H9 (cell line): ENCODE measurements at regions not wholly inside any gene's neighbourhood (a gene's known extent, or its start where the extent isn't known, plus 50 kb on each side); places are given as distances from the start of the nearest gene placed in this dataset.

Experiments used
- DNase-seq: peaks from one replicate; pipeline ENCODE4 v3.0.0-alpha.2; 2017
- H2AFZ ChIP-seq: one replicate; pipeline ENCODE4 v1.6.1; 2013; ENCODE audit warnings: mild to moderate bottlenecking, low read length, control low read depth, moderate library complexity
- H2AK5ac ChIP-seq: 2 replicates; pipeline ENCODE4 v1.6.1; 2013; ENCODE audit warnings: low read length, control low read depth, mixed read lengths; ENCODE audit not compliant: insufficient read length
- H2BK120ac ChIP-seq: one replicate; pipeline ENCODE4 v1.6.1; 2013; ENCODE audit warnings: low read depth, mild to moderate bottlenecking, low read length, control low read depth, inconsistent platforms; ENCODE audit not compliant: poor library complexity, severe bottlenecking
- H2BK12ac ChIP-seq: 2 replicates; pipeline ENCODE4 v1.6.1; 2013; ENCODE audit warnings: low read length, control low read depth, mixed read lengths, low read depth; ENCODE audit not compliant: insufficient read length
- H2BK15ac ChIP-seq: 2 replicates; pipeline ENCODE4 v1.6.1; 2013; ENCODE audit warnings: low read depth, low read length, control low read depth
- H2BK20ac ChIP-seq: one replicate; pipeline ENCODE4 v1.6.1; 2013; ENCODE audit warnings: low read depth, mild to moderate bottlenecking, low read length, control low read depth, inconsistent platforms; ENCODE audit not compliant: poor library complexity, severe bottlenecking
- H2BK5ac ChIP-seq: 2 replicates; pipeline ENCODE4 v1.6.1; 2013; ENCODE audit warnings: low read length, control low read depth, mixed read lengths; ENCODE audit not compliant: insufficient read length
- H3K14ac ChIP-seq: 2 replicates; pipeline ENCODE4 v1.6.1; 2013; ENCODE audit warnings: low read length, control low read depth; ENCODE audit not compliant: insufficient read depth
- H3K18ac ChIP-seq: 2 replicates; pipeline ENCODE4 v1.6.1; 2013; ENCODE audit warnings: low read depth, mild to moderate bottlenecking, mixed read lengths, low read length, control low read depth; ENCODE audit not compliant: insufficient read length
- H3K23ac ChIP-seq: 2 replicates; pipeline ENCODE4 v1.6.1; 2013; ENCODE audit warnings: low read length, control low read depth, mixed read lengths, low read depth; ENCODE audit not compliant: insufficient read length
- H3K23me2 ChIP-seq: 2 replicates; pipeline ENCODE4 v1.6.1; 2013; ENCODE audit warnings: low read depth, mild to moderate bottlenecking, mixed read lengths, low read length, control low read depth; ENCODE audit not compliant: insufficient read length, poor library complexity, severe bottlenecking
- H3K27ac ChIP-seq: 2 replicates; pipeline ENCODE4 v1.5.1; 2013; ENCODE audit warnings: low read length, control low read depth, mixed read lengths, low read depth; ENCODE audit not compliant: insufficient read length
- H3K27me3 ChIP-seq: 2 replicates; pipeline ENCODE4 v1.6.1; 2013; ENCODE audit warnings: low read length, control low read depth, inconsistent platforms; ENCODE audit not compliant: insufficient read depth
- H3K4ac ChIP-seq: 2 replicates; pipeline ENCODE4 v1.6.1; 2013; ENCODE audit warnings: low read depth, mild to moderate bottlenecking, control low read depth, inconsistent platforms, low read length, moderate library complexity
- H3K4me1 ChIP-seq: 2 replicates; pipeline ENCODE4 v1.6.1; 2013; ENCODE audit warnings: low read length, control low read depth, inconsistent platforms; ENCODE audit not compliant: insufficient read depth
- H3K4me2 ChIP-seq: 2 replicates; pipeline ENCODE4 v1.6.1; 2013; ENCODE audit warnings: low read length, control low read depth, mixed read lengths; ENCODE audit not compliant: insufficient read length, insufficient read depth
- H3K56ac ChIP-seq: 2 replicates; pipeline ENCODE4 v1.6.1; 2013; ENCODE audit warnings: low read depth, mild to moderate bottlenecking, mixed read lengths, low read length, control low read depth; ENCODE audit not compliant: insufficient read length
- H3K79me1 ChIP-seq: 2 replicates; pipeline ENCODE4 v1.6.1; 2013; ENCODE audit warnings: low read depth, mild to moderate bottlenecking, moderate library complexity, low read length, control low read depth, inconsistent platforms; ENCODE audit not compliant: insufficient read depth, poor library complexity, severe bottlenecking
- H3K79me2 ChIP-seq: 2 replicates; pipeline ENCODE4 v1.6.1; 2013; ENCODE audit warnings: low read length, control low read depth, inconsistent platforms; ENCODE audit not compliant: insufficient read depth
- H3K9ac ChIP-seq: 2 replicates; pipeline ENCODE4 v1.6.1; 2013; ENCODE audit warnings: low read length, control low read depth, mixed read lengths; ENCODE audit not compliant: insufficient read length; ENCODE audit errors: extremely low read depth
- H3K9me3 ChIP-seq: one replicate; pipeline ENCODE4 v1.6.1; 2013; ENCODE audit warnings: low read depth, low read length, inconsistent platforms; ENCODE audit not compliant: control insufficient read depth
- H3T11ph ChIP-seq: one replicate; pipeline ENCODE4 v1.6.1; 2013; ENCODE audit warnings: mild to moderate bottlenecking, low read length, control low read depth, inconsistent platforms
- H4K20me1 ChIP-seq: one replicate; pipeline ENCODE4 v1.6.1; 2013; ENCODE audit not compliant: control insufficient read depth, insufficient read length, insufficient read depth
- H4K5ac ChIP-seq: 2 replicates; pipeline ENCODE4 v1.6.1; 2013; ENCODE audit warnings: low read depth, mild to moderate bottlenecking, mixed read lengths, low read length, control low read depth; ENCODE audit not compliant: insufficient read length
- H4K8ac ChIP-seq: replicated peaks from 2 replicates; pipeline ENCODE4 v1.6.1; 2013; ENCODE audit warnings: low read length, control low read depth, mixed read lengths, low read depth; ENCODE audit not compliant: insufficient read length
- H4K91ac ChIP-seq: 2 replicates; pipeline ENCODE4 v1.6.1; 2013; ENCODE audit warnings: low read depth, mild to moderate bottlenecking, moderate library complexity, mixed read lengths, low read length, control low read depth; ENCODE audit not compliant: insufficient read length
- H3K27ac Mint-ChIP-seq, 3 experiments: 2 replicates in 2 of 3; 3 replicates in 1 of 3; pipeline ENCODE4 v1.8.0; 2020 to 2021; ENCODE audit warnings: mixed read lengths in 3 of 3, mild to moderate bottlenecking in 1 of 3, moderate library complexity in 1 of 3
- H3K27me3 Mint-ChIP-seq: 2 replicates; pipeline ENCODE4 v1.8.0; 2021; ENCODE audit warnings: low read depth, mild to moderate bottlenecking, moderate library complexity, mixed read lengths
- H3K36me3 Mint-ChIP-seq, 3 experiments: 2 replicates in 2 of 3; 3 replicates in 1 of 3; pipeline ENCODE4 v1.8.0; 2020 to 2021; ENCODE audit warnings: low read depth in 3 of 3, mixed read lengths in 3 of 3; ENCODE audit not compliant: insufficient read depth in 1 of 3
- H3K4me1 Mint-ChIP-seq, 2 experiments: 2 replicates each; pipeline ENCODE4 v1.8.0; 2020; ENCODE audit warnings: mixed read lengths in 2 of 2
- H3K4me3 Mint-ChIP-seq, 2 experiments: 2 replicates in 1 of 2; 3 replicates in 1 of 2; pipeline ENCODE4 v1.8.0; 2020 to 2021; ENCODE audit warnings: mild to moderate bottlenecking in 2 of 2, mixed read lengths in 2 of 2, moderate library complexity in 1 of 2
- H3K9me3 Mint-ChIP-seq, 2 experiments: 2 replicates in 1 of 2; 3 replicates in 1 of 2; pipeline ENCODE4 v1.8.0; 2020; ENCODE audit warnings: mild to moderate bottlenecking in 2 of 2, mixed read lengths in 2 of 2, moderate library complexity in 1 of 2
- WGBS: extraction: QIAGEN DNeasy Blood & Tissue Kit; methylation state at CpG from one replicate; pipeline ENCODE4 v1.1.7; 2013; ENCODE audit warnings: missing lambda C conversion rate, low lambda C conversion rate, mixed read lengths; ENCODE audit not compliant: insufficient read length; ENCODE audit errors: extremely low coverage; 5-methylcytosine and 5-hydroxymethylcytosine counted together
- TF ChIP-seq, protein P1 (sequence below): fragments of 200-600 bp; sonication (generic); conservative IDR thresholded peaks from 3 replicates; pipeline ENCODE4 v1.8.0; 2021; ENCODE audit warnings: antibody characterized with exemption, mild to moderate bottlenecking

DNA sequence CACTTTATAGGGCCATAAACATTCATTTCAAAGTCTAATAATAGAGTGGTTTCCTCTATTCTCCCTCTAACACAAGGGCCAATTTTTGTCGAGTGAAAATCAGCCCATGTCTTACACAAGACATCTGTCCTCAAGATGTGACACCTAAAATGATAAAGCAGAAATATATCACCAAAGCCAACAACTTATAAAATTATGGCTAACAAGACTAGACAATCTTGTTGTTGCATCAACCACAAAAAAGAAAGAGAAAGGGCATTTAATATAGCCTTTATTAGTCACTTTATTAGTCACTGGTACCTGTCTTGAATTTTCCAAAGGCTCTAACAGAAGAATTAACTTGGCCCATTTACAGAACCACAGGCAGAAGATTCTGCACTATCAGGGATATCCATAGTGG is 161.6 kb downstream of the SMIM20 start:
- no CpG with 5 or more reads among the region's 1 CpG for WGBS
- DNase-seq = no peak

More for the DNA sequence above, 161.6 kb downstream of the SMIM20 start:
- no peaks in the 10 kb centered on the region; the same call in 1 of the 2 replicates for H3K27me3 Mint-ChIP-seq
- no peaks in the 10 kb centered on the region for H4K20me1 ChIP-seq
- H3T11ph ChIP-seq = no peak overlapping the region
- H3K23me2 ChIP-seq = no peaks in the 10 kb centered on the region
- H3K27ac Mint-ChIP-seq = no peak overlapping the region
- H2BK20ac ChIP-seq = no peak overlapping the region
- H3K4me3 Mint-ChIP-seq = no peak overlapping the region
- no peak overlapping the region for H4K91ac ChIP-seq
- H3K23ac ChIP-seq = no peak overlapping the region
- H2AK5ac ChIP-seq = no peak overlapping the region
- peaks cover 2% of the 10 kb centered on the region; the same call in 1 of the 2 replicates for H3K4me1 ChIP-seq
- H3K27ac ChIP-seq = no peak overlapping the region
- H3K79me1 ChIP-seq = no peaks in the 10 kb centered on the region
- H3K4me1 Mint-ChIP-seq = peaks cover 11 to 17% of the 10 kb centered on the region in 2 experiments; a peak in 3 of 4 replicates
- H3K9me3 Mint-ChIP-seq = peaks cover 5 to 13% of the 10 kb centered on the region in 2 experiments; a peak in 4 of 5 replicates
- no peak overlapping the region for H3K14ac ChIP-seq
- H4K8ac ChIP-seq = no peak overlapping the region
- H2AFZ ChIP-seq = no peak overlapping the region
- no peak overlapping the region for H3K18ac ChIP-seq
- H3K27me3 ChIP-seq = no peaks in the 10 kb centered on the region
- H3K9me3 ChIP-seq = no peaks in the 10 kb centered on the region
- no peak overlapping the region for H2BK12ac ChIP-seq
- no peak overlapping the region for H2BK5ac ChIP-seq
- TF ChIP-seq, protein P1, sequence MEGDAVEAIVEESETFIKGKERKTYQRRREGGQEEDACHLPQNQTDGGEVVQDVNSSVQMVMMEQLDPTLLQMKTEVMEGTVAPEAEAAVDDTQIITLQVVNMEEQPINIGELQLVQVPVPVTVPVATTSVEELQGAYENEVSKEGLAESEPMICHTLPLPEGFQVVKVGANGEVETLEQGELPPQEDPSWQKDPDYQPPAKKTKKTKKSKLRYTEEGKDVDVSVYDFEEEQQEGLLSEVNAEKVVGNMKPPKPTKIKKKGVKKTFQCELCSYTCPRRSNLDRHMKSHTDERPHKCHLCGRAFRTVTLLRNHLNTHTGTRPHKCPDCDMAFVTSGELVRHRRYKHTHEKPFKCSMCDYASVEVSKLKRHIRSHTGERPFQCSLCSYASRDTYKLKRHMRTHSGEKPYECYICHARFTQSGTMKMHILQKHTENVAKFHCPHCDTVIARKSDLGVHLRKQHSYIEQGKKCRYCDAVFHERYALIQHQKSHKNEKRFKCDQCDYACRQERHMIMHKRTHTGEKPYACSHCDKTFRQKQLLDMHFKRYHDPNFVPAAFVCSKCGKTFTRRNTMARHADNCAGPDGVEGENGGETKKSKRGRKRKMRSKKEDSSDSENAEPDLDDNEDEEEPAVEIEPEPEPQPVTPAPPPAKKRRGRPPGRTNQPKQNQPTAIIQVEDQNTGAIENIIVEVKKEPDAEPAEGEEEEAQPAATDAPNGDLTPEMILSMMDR = no peak
- no peak overlapping the region for H2BK120ac ChIP-seq
- no peak overlapping the region for H3K4ac ChIP-seq
- no peak overlapping the region for H3K56ac ChIP-seq
- H2BK15ac ChIP-seq = no peak overlapping the region
- H3K36me3 Mint-ChIP-seq = peaks cover 0 to 9% (median 5%) of the 10 kb centered on the region in 3 experiments; a peak in 3 of 7 replicates
- no peaks in the 10 kb centered on the region for H3K79me2 ChIP-seq
- H3K9ac ChIP-seq = no peak overlapping the region
- no peak overlapping the region for H4K5ac ChIP-seq
- no peak overlapping the region for H3K4me2 ChIP-seq
